ENCODE measurements at regions not wholly inside any gene's neighbourhood (a gene's known extent, or its start where the extent isn't known, plus 50 kb on each side); places are given as distances from the start of the nearest gene placed in this dataset.

DNA sequence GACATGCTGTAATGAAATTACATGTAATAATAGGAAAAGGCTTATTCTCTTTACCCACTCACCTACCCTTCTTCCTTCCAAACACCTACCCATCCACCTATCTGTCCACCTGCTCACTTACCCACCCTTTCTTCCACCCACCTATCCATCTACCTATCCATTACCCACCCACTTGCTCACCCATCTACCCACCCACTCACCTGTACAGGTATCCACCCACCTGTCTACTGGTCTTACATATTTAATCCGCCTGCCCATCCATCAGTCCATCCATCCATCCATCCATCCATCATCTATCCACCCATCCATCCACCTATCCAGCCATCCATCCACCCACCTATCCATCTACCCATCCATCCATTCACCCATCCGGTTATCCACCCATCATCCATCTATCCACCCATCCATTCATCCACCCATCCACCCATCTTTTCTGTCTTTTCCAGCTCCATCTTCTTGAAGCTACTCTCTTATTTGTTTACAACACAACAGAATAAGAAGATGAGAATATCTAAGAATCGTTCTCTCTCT is 133.3 kb upstream of the STX18 start:
- TF ChIP-seq, protein P1, sequence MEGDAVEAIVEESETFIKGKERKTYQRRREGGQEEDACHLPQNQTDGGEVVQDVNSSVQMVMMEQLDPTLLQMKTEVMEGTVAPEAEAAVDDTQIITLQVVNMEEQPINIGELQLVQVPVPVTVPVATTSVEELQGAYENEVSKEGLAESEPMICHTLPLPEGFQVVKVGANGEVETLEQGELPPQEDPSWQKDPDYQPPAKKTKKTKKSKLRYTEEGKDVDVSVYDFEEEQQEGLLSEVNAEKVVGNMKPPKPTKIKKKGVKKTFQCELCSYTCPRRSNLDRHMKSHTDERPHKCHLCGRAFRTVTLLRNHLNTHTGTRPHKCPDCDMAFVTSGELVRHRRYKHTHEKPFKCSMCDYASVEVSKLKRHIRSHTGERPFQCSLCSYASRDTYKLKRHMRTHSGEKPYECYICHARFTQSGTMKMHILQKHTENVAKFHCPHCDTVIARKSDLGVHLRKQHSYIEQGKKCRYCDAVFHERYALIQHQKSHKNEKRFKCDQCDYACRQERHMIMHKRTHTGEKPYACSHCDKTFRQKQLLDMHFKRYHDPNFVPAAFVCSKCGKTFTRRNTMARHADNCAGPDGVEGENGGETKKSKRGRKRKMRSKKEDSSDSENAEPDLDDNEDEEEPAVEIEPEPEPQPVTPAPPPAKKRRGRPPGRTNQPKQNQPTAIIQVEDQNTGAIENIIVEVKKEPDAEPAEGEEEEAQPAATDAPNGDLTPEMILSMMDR (IDR thresholded peaks at IDR 0.05; ENCODE audit: unreplicated experiment in 3 of 3) = no peak
- no peaks in the 10 kb centered on the region for H3K9me3 Mint-ChIP-seq
- H3K4me3 Mint-ChIP-seq = no peak overlapping the region
- peaks cover 24% of the 10 kb centered on the region for H3K4me1 Mint-ChIP-seq
- no peak overlapping the region for H3K27ac Mint-ChIP-seq
- H3K36me3 Mint-ChIP-seq (ENCODE audit: low read depth) = no peaks in the 10 kb centered on the region
- peaks cover 15% of the 10 kb centered on the region for H3K27me3 Mint-ChIP-seq (ENCODE audit: low read depth)

DNA sequence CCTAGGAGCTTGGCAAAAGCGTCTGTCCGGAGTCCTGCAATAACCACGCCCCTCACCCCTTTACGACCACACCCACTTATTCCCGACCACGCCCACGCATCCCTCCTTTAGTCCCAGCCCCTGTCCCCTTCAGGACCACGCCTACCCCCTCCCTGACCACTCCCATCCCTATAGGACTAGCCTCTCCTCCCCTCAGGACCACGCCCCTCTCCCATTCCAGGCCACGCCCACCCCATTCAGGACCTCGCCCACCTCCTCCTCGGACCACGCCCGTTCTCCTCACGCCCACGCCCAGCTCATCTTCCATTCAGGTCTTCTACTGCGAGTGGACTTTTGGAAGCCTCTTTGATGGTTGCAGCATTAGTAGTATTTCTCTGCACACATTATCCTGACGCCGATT is 131.2 kb upstream of the STX18 start:
- Mint-ChIP-seq H3K27ac (no peak overlapping the region), H3K4me3 (no peak overlapping the region), H3K36me3 (ENCODE audit: low read depth) (no peaks in the 10 kb centered on the region), H3K4me1 (peaks cover 28% of the 10 kb centered on the region), H3K27me3 (ENCODE audit: low read depth) (peaks cover 19% of the 10 kb centered on the region), H3K9me3 (no peaks in the 10 kb centered on the region)
- TF ChIP-seq, protein P1 (IDR thresholded peaks at IDR 0.05; ENCODE audit: unreplicated experiment in 3 of 3) = no peak

DNA sequence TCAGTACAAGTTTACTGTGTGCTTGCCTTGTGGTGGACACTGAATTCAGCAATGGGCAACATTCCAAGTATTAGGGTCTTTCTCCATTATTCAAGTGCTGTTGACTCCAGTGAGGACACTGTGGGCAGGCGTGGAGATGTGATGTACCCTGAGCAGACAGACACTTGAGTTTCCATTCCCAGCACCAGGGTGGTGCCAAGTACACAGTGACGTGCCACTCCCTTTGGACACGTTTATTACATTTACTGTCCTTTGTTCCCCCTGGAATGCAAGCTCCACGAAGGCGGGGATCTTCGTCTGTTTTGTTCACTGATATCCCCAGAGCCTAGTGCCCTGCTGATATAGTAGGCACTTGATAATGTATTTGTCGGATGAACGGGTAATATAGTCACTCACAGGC is 130.6 kb upstream of the STX18 start:
- no peaks in the 10 kb centered on the region for H3K9me3 Mint-ChIP-seq
- H3K4me3 Mint-ChIP-seq = no peak overlapping the region
- TF ChIP-seq, protein P1 (IDR thresholded peaks at IDR 0.05; ENCODE audit: unreplicated experiment in 3 of 3) = no peak
- peaks cover 20% of the 10 kb centered on the region for H3K27me3 Mint-ChIP-seq (ENCODE audit: low read depth)
- no peak overlapping the region for H3K27ac Mint-ChIP-seq
- H3K36me3 Mint-ChIP-seq (ENCODE audit: low read depth) = no peaks in the 10 kb centered on the region
- peaks cover 25% of the 10 kb centered on the region for H3K4me1 Mint-ChIP-seq

DNA sequence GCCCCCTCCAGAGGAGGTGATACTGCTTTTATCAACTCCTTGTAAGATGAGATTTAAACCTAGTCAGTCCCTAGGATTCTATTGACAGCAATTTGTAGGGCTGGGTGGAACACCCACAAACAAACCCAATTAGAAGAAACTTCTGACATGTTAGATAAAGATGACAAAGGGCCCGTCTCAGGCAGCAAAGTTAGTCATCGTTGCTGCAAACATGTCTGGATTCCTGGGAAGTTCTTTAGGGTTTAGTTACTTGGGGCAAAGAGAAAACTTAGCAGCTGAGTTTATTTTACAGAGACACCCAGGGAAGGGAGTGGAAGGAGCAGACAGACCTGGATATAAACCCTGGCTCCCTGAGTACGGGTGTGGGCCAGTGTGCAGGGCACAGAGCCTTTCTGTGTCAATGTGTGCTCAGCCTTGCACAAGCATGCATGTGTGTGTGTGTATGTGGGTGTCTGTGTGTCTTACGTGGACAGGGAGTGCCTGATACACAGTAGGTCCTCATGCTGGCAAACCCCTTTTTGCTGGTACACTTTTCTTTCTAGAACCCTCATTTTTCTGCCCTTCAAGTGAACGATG is 130.0 kb upstream of the STX18 start:
- Mint-ChIP-seq H3K9me3 (no peaks in the 10 kb centered on the region), H3K27me3 (ENCODE audit: low read depth) (peaks cover 20% of the 10 kb centered on the region), H3K4me1 (peaks cover 26% of the 10 kb centered on the region), H3K27ac (no peak overlapping the region), H3K36me3 (ENCODE audit: low read depth) (no peaks in the 10 kb centered on the region), H3K4me3 (no peak overlapping the region)
- TF ChIP-seq, protein P1 (IDR thresholded peaks at IDR 0.05; ENCODE audit: unreplicated experiment in 3 of 3) = no peak

DNA sequence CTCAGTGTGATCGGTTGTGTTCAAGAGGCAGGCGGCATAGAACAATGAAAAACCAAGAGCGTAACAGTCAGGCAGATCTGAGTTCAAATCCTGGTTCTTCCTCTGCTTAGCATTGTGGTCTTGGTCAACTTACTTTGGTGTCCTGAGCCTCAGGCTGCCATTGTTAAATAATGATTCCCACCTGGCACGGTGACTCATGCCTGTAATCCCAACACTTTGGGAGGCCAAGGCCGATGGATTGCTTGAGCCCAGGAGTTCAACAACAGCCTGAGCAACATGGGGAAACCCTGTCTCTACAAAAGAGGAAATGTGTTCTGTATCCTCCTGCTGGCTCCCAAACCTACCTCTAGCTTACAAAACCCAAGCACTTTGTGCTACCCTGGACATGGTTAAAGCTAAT is 129.0 kb upstream of the STX18 start:
- no peak overlapping the region for H3K4me3 Mint-ChIP-seq
- H3K27me3 Mint-ChIP-seq (ENCODE audit: low read depth) = peaks cover 21% of the 10 kb centered on the region
- TF ChIP-seq, protein P1 (IDR thresholded peaks at IDR 0.05; ENCODE audit: unreplicated experiment in 3 of 3) = no peak
- H3K27ac Mint-ChIP-seq = no peak overlapping the region
- no peaks in the 10 kb centered on the region for H3K36me3 Mint-ChIP-seq (ENCODE audit: low read depth)
- no peaks in the 10 kb centered on the region for H3K9me3 Mint-ChIP-seq
- H3K4me1 Mint-ChIP-seq = peaks cover 30% of the 10 kb centered on the region

All from nephron (organoid).